CD14-positive monocyte (primary cell): ENCODE measurements at regions not wholly inside any gene's neighbourhood (a gene's known extent, or its start where the extent isn't known, plus 50 kb on each side); places are given as distances from the start of the nearest gene placed in this dataset.

Experiments
- DNase-seq, 3 donors: peaks; one replicate each; pipeline ENCODE4 v3.0.0-alpha.2; 2011 to 2022
- H2AFZ ChIP-seq: 2 replicates; pipeline ENCODE4 v1.6.0; 2012; ENCODE audit warnings: mild to moderate bottlenecking, low read depth, low read length, inconsistent platforms; ENCODE audit not compliant: insufficient read depth, poor library complexity, severe bottlenecking
- H3K27ac ChIP-seq, 2 donors: 1 replicate in 1 of 2; 2 replicates in 1 of 2; pipeline ENCODE4 v1.5.1; 2012 to 2013; ENCODE audit warnings: low read length in 2 of 2, control low read depth in 1 of 2, inconsistent platforms in 1 of 2, low read depth in 1 of 2, mild to moderate bottlenecking in 1 of 2
- H3K27me3 ChIP-seq, 2 donors: one replicate each; pipeline versions ENCODE4 v1.6.0 to v1.6.1; 2011 to 2013; ENCODE audit warnings: low read length in 2 of 2; ENCODE audit not compliant: control insufficient read depth in 2 of 2, insufficient read depth in 2 of 2
- H3K36me3 ChIP-seq, 2 donors: replicated peaks in 1 of 2; 1 replicate in 1 of 2; 2 replicates in 1 of 2; pipeline versions ENCODE4 v1.5.1 to v1.6.1; 2012 to 2013; ENCODE audit warnings: low read length in 2 of 2, control low read depth in 1 of 2, inconsistent platforms in 1 of 2, mild to moderate bottlenecking in 1 of 2; ENCODE audit not compliant: insufficient read depth in 2 of 2, control insufficient read depth in 1 of 2
- H3K4me1 ChIP-seq, 2 donors: 1 replicate in 1 of 2; 2 replicates in 1 of 2; pipeline versions ENCODE4 v1.5.1 to v1.6.1; 2012 to 2013; ENCODE audit warnings: low read length in 2 of 2, control low read depth in 1 of 2, inconsistent platforms in 1 of 2, mild to moderate bottlenecking in 1 of 2, moderate library complexity in 1 of 2; ENCODE audit not compliant: insufficient read depth in 2 of 2, control insufficient read depth in 1 of 2
- H3K4me2 ChIP-seq: replicated peaks from 2 replicates; pipeline ENCODE3; 2012; ENCODE audit warnings: low read length, moderate library complexity, mild to moderate bottlenecking; ENCODE audit not compliant: poor library complexity, severe bottlenecking; ENCODE audit errors: extremely low read depth
- H3K4me3 ChIP-seq, 3 experiments: fragments of 200-600 bp in 1 of 3; sonication (generic) in 1 of 3; replicated peaks in 1 of 3; 1 replicate in 2 of 3; 2 replicates in 1 of 3; pipeline ENCODE4 v1.5.1; 2011 to 2013; ENCODE audit warnings: low read length in 3 of 3, mild to moderate bottlenecking in 3 of 3, control low read depth in 2 of 3, low read depth in 2 of 3, inconsistent platforms in 1 of 3, moderate library complexity in 1 of 3
- H3K79me2 ChIP-seq: 2 replicates; pipeline ENCODE4 v1.6.0; 2012; ENCODE audit warnings: mild to moderate bottlenecking, control low read depth, inconsistent platforms, low read length, moderate library complexity; ENCODE audit not compliant: insufficient read depth
- H3K9ac ChIP-seq: 2 replicates; pipeline ENCODE4 v1.6.0; 2017; ENCODE audit warnings: low read length, mild to moderate bottlenecking; ENCODE audit not compliant: insufficient read depth, poor library complexity, severe bottlenecking
- H3K9me3 ChIP-seq, 2 donors: replicated peaks in 1 of 2; 1 replicate in 1 of 2; 2 replicates in 1 of 2; pipeline versions ENCODE4 v1.5.1 to v1.6.1; 2012 to 2013; ENCODE audit warnings: low read length in 2 of 2, control low read depth in 1 of 2; ENCODE audit not compliant: control insufficient read depth in 1 of 2, insufficient read depth in 1 of 2
- H4K20me1 ChIP-seq: 2 replicates; pipeline ENCODE4 v1.6.0; 2012; ENCODE audit warnings: mild to moderate bottlenecking, low read length, control low read depth, moderate library complexity; ENCODE audit not compliant: insufficient read depth
- H3K27ac Mint-ChIP-seq, 7 donors: one replicate each; pipeline ENCODE4 v1.8.0; 2020; ENCODE audit warnings: mild to moderate bottlenecking in 7 of 7, mixed read lengths in 7 of 7, moderate library complexity in 6 of 7, inconsistent platforms in 2 of 7
- H3K27me3 Mint-ChIP-seq, 3 donors: one replicate each; pipeline ENCODE4 v1.8.0; 2021 to 2022; ENCODE audit warnings: low read depth in 3 of 3, mild to moderate bottlenecking in 3 of 3, mixed read lengths in 3 of 3, moderate library complexity in 3 of 3, inconsistent platforms in 1 of 3
- H3K36me3 Mint-ChIP-seq, 2 donors: one replicate each; pipeline ENCODE4 v1.8.0; 2020; ENCODE audit warnings: mixed read lengths in 2 of 2, inconsistent platforms in 1 of 2, mild to moderate bottlenecking in 1 of 2
- H3K4me1 Mint-ChIP-seq: one replicate; pipeline ENCODE4 v1.8.0; 2020; ENCODE audit warnings: mild to moderate bottlenecking, mixed read lengths
- H3K4me3 Mint-ChIP-seq, 2 donors: one replicate each; pipeline ENCODE4 v1.8.0; 2020; ENCODE audit warnings: mild to moderate bottlenecking in 2 of 2, mixed read lengths in 2 of 2, moderate library complexity in 1 of 2
- H3K9me3 Mint-ChIP-seq, 7 donors: one replicate each; pipeline ENCODE4 v1.8.0; 2020 to 2022; ENCODE audit warnings: mixed read lengths in 7 of 7, mild to moderate bottlenecking in 6 of 7, moderate library complexity in 6 of 7, inconsistent platforms in 2 of 7
- whole genome bisulfite sequencing: methylation state at CpG from one replicate; pipeline ENCODE4 v1.1.5; 2013; ENCODE audit warnings: missing lambda C conversion rate; ENCODE audit not compliant: insufficient coverage; 5-methylcytosine and 5-hydroxymethylcytosine counted together
- intact Hi-C, 2 donors: fragments of 100-400 bp; cut with micrococcal nuclease; formaldehyde crosslinking; loops; one replicate each; pipeline versions ENCODE4 v1.15.0 to v1.15.1; 2023
- TF ChIP-seq, protein P1 (sequence below): fragments of 200-600 bp; IDR thresholded peaks from one replicate; pipeline ENCODE4 v1.8.0; 2022; ENCODE audit warnings: antibody characterized with exemption, mild to moderate bottlenecking

DNA sequence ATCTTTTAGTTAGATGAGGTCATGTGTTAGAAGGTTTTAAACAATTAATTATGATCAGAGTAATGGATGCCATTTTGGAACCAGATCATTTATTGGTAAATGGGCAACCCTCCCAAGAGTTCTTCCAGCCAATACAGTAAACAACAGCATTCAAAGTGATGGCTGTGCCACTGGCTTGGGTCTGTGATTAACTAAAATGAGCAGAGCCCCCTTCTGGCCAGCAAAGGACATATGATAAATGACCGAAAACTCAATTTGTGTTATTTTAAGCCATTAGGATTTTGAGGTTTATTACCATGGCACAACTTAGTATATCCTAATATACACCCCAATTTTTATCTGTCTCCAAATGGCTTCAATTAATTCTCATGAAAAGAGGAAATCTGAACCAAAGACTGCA is 90.8 kb upstream of the NPFFR2 start:
- Mint-ChIP-seq H3K4me1 (no peaks in the 10 kb centered on the region), H3K36me3 (no peaks in the 10 kb centered on the region), H3K27ac (no peak overlapping the region), H3K27me3 (peaks cover 0 to 1% (median 0%) of the 10 kb centered on the region in 3 donors), H3K4me3 (no peak overlapping the region), H3K9me3 (peaks cover 0 to 7% (median 2%) of the 10 kb centered on the region in 7 donors)
- Histone ChIP-seq H3K79me2 (no peaks in the 10 kb centered on the region), H3K27ac (no peak overlapping the region), H3K4me3 (no peak overlapping the region), H3K4me2 (no peak overlapping the region), H3K9ac (no peak overlapping the region), H3K27me3 (no peaks in the 10 kb centered on the region), H3K9me3 (peaks cover 0 to 7% of the 10 kb centered on the region in 2 donors), H4K20me1 (no peaks in the 10 kb centered on the region), H3K4me1 (no peaks in the 10 kb centered on the region), H2AFZ (no peak overlapping the region), H3K36me3 (no peaks in the 10 kb centered on the region)
- no peak for DNase-seq
- TF ChIP-seq, protein P1, sequence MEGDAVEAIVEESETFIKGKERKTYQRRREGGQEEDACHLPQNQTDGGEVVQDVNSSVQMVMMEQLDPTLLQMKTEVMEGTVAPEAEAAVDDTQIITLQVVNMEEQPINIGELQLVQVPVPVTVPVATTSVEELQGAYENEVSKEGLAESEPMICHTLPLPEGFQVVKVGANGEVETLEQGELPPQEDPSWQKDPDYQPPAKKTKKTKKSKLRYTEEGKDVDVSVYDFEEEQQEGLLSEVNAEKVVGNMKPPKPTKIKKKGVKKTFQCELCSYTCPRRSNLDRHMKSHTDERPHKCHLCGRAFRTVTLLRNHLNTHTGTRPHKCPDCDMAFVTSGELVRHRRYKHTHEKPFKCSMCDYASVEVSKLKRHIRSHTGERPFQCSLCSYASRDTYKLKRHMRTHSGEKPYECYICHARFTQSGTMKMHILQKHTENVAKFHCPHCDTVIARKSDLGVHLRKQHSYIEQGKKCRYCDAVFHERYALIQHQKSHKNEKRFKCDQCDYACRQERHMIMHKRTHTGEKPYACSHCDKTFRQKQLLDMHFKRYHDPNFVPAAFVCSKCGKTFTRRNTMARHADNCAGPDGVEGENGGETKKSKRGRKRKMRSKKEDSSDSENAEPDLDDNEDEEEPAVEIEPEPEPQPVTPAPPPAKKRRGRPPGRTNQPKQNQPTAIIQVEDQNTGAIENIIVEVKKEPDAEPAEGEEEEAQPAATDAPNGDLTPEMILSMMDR, result peak; percentile 19
- intact Hi-C loops, result no loop called here
- no CpG with 5 or more reads among the region's 1 CpG for WGBS

DNA sequence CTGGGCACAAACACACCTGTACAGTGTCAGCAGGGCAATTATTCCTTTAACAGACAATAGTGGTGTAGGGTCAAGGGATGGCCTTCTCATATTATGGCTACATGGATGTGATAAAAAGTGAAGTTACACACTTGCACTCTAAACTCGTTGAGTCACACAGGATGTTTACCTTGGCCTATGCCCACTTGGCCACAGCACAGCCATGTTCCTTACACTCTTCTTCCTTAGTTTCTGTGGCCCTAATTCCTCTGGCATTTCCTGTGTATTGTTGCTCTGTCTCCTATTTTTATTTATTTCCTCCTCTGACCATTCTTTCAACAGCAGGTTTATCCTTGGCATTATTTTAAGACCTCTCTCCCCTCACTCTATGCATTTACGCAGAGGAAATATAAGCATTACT is 86.8 kb upstream of the NPFFR2 start:
- Histone ChIP-seq H4K20me1 (no peaks in the 10 kb centered on the region), H3K4me1 (no peaks in the 10 kb centered on the region), H3K9me3 (peaks cover 0 to 17% of the 10 kb centered on the region in 2 donors), H3K36me3 (no peaks in the 10 kb centered on the region), H3K79me2 (no peaks in the 10 kb centered on the region), H3K27ac (no peak overlapping the region), H3K27me3 (no peaks in the 10 kb centered on the region), H3K4me3 (no peak overlapping the region), H3K4me2 (no peak overlapping the region), H3K9ac (no peak overlapping the region), H2AFZ (no peak overlapping the region)
- peaks cover 0 to 3% (median 0%) of the 10 kb centered on the region in 3 donors for H3K27me3 Mint-ChIP-seq
- DNase-seq, result no peak
- no peak overlapping the region for H3K4me3 Mint-ChIP-seq
- H3K9me3 Mint-ChIP-seq, result peaks cover 5 to 33% (median 14%) of the 10 kb centered on the region in 7 donors
- no peak overlapping the region for H3K27ac Mint-ChIP-seq
- no peaks in the 10 kb centered on the region for H3K36me3 Mint-ChIP-seq
- H3K4me1 Mint-ChIP-seq, result no peaks in the 10 kb centered on the region
- TF ChIP-seq, protein P1, result no peak
- 86% methylated on average over 1 of the region's 2 CpGs for WGBS
- intact Hi-C loops, result no loop called here
